22Rv1 (cell line): ENCODE measurements at regions not wholly inside any gene's neighbourhood (a gene's known extent, or its start where the extent isn't known, plus 50 kb on each side); places are given as distances from the start of the nearest gene placed in this dataset.

Source experiments
- CTCF ChIP-seq: fragments of 450-650 bp; IDR thresholded peaks from 2 replicates; pipeline ENCODE4 v1.5.1; 2017; ENCODE audit warnings: mild to moderate bottlenecking
- ZFX ChIP-seq: fragments of 450-650 bp; IDR thresholded peaks from 2 replicates; pipeline ENCODE4 v1.6.1; 2017; ENCODE audit warnings: antibody characterized with exemption, borderline replicate concordance

DNA sequence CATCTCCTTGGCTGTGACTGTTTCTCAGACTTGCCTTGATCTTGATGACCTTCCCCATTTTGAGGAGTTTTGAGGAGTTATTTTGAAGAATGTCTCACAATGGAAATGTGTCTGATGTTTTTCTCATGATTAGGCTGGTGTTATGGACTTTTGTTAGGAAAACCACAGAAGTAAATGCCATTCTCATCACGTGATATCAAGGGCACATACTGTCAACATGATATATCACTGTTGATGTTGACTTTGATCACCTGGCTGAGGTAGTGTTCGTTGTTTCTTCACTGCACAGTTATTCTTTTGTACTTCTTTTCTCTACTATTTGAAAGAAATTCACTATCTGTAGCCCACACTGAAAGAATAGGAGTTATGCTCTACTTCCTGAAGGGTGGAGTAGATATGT, 194.7 kb upstream of the MPHOSPH6 start:
- TF ChIP-seq CTCF, result no peak
- no peak for TF ChIP-seq ZFX
